Head of caudate nucleus (tissue), 42 donors: ENCODE measurements at regions not wholly inside any gene's neighbourhood (a gene's known extent, or its start where the extent isn't known, plus 50 kb on each side); places are given as distances from the start of the nearest gene placed in this dataset.
"Not testable (repeated sequence)": the region's sequence is repeated elsewhere in the genome, so short reads cannot be mapped to it uniquely, and the experiment has no call there.

Experiments
- DNase-seq, 42 donors: peaks; one replicate each; pipeline versions ENCODE4 v3.0.0 to v3.0.0-alpha.2; 2020 to 2021; ENCODE audit warnings: mixed read lengths in 7 of 42
- intact Hi-C: fragments of 100-400 bp; cut with DNase I; formaldehyde crosslinking; loops from one replicate; pipeline ENCODE4 v1.15.0; 2022

GRCh38 chr2:128410035-128410757 lies 91.5 kb upstream of the HS6ST1 start:
- intact Hi-C loops, result no loop called here
- peak in 6 of 42 donors; percentile 4 to 24 (median 10) for DNase-seq

DNA sequence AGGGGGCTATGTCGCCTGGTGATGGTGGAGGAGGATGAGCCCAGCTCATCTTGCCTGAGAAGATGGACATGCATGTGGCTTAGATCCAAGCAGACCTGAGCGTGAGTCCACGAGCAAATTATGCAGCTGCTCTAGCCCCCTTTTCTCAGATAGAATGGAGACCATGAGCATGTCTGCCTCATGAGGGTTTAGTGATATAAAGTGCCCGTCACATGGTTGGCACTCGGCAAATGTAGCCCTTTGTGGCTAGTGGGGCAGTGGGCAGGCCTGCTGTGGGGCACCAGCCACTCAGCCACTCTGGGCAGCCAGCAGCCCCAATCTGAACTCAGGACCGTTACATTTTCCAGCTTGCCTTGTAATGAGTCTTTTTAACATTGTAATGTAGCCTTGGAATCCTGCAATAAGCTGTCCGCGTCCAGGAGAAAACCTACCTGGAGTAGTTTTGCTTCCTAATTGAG lies 92.1 kb upstream of the HS6ST1 start:
- DNase-seq, result peak in 4 of 42 donors; percentile 1 to 15 (median 5)
- intact Hi-C loops, result no loop called here

DNA sequence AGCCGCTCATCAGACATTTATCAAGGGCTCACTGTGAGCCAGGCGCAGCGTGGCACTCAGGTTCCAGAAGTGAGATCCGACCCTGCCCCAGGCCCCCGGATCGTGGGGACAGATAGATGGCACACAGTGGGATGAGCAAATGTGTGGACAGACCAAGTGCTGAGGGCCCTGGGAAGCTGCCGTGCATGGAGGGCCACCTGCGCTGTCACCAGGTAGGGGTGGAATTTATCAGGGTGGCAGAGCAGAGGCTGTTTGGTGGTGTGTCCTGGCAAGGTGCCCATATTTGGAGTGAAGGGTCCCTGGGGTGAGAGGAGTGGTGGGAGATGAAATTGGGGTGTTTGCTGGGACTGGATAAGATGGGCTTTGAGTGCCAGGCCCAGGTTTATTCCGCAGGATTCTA lies 92.8 kb upstream of the HS6ST1 start:
- intact Hi-C loops, result no loop called here
- DNase-seq, result peak in 6 of 42 donors; percentile 5 to 38 (median 20)

- DNase-seq, result peak in 6 of 42 donors; percentile 1 to 37 (median 11)
- intact Hi-C loops, result no loop called here
These were observed 93.7 kb upstream of the HS6ST1 start for GRCh38 chr2:128412181-128412871.

DNA sequence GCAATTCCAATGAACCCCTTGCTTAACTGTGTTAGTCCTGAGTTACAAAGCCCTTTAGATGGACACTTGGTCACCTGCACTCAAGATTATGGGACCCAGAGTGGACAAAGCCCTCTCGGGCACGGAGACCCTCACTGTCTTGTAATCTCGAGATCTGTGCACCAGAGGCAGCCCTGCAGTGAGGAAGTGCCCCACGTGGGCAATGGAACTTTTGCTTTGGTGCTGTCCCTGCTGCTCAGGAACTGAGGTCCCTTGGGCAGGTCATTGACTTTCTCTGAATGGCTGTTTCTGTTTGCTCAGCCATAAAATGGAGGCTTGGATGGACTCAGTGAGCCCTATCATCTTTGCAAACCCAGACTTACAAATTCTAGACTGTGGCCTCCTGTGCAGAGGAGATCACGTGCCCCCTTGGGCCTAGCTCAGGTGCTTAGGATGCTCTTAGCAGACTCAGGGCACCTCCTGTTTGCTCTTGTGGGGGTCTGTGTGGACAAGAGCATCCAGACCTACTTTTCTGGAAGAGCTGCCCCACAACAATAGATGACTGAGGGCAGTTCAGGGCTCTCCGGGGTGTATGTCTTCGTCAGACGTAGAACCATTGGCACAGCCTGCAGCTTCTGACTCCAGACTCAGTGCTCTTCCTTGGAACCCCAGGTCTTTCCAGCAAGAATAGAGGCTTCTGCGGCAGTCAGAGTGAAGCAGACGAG lies 94.5 kb upstream of the HS6ST1 start:
- intact Hi-C loops, result no loop called here
- DNase-seq, result peak in 8 of 42 donors; percentile 2 to 27 (median 12)

GRCh38 chr2:128413718-128414341 lies 95.2 kb upstream of the HS6ST1 start:
- intact Hi-C loops, result no loop called here
- DNase-seq, result peak in 8 of 42 donors; percentile 2 to 25 (median 10)

GRCh38 chr2:128414351-128414750 lies 95.7 kb upstream of the HS6ST1 start:
- peak in 6 of 42 donors; percentile 3 to 31 (median 12) for DNase-seq
- intact Hi-C loops, result no loop called here

DNA sequence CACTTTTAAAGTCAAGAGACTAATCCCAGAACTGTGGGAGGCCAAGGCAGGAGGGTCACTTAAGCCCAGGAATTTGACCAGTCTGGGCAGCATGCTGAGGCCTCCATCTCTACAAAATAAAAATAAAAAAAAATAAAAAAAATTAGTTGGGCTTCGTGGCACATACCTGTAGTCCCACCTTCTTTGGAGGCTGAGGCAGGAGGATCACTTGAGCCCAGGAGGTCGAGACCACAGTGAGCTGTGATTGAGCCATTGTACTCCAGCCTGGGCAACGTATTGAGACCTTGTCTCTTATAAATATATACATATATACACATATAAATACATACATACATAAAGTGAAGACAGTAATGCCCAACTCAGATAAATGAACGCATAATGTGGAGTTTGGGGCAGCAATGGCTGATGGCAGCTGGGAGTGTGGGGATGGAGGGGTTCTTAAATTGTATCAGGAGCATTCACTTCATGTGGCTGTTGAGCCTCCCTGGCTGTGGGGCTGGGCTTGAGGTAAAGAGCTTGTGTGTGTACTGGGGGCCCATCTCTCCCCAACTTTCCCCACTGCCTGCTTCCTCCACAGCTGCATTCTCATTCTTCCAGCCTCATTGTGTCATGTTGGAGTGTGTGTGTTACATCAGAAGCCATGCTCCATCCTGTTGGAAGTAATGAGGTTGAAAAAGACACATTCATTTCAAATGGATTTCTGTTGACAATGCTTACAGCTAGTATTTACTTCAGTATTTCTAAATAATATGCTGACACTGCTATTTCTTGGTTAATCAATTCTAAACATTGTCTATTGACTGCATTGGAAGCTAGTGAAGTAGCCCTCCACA lies 96.5 kb upstream of the HS6ST1 start:
- intact Hi-C loops, result no loop called here
- DNase-seq, result peak in 8 of 42 donors; percentile 4 to 33 (median 11)

- intact Hi-C loops, result no loop called here
- DNase-seq, result no peak
These were observed 97.1 kb upstream of the HS6ST1 start for GRCh38 chr2:128415779-128416061.

DNA sequence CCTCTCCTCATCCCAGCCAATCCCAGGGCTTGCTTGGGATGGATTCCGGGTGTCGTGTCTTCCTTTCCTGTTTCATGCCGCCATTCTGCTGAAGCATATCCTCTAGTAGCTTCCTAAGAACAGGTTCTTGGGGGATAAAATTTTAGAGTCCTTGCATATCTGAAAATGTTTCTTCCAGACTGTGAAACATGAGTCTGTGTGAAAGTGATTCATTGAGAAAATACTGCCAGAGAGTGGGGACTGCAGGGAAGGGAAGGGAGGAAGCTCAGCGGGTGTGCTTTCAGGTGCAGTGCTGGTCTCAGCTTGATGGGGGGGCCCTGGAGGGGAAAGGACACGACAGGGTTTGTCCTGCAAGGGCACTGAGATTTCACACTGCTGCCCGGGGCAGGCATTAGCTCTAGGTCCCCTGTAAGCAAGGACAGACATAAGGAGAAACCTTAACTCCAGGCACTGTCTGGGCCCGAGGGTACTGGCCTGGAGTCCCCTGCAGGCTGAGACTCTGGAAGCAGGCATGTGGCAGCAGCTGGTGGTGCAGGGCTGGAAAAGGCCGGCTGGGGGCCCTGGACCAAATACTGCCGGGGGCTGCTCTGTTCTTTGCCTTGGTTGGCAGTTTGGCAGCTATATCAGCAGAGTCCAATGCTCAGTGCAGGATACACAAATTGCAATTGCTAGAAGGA lies 97.6 kb upstream of the HS6ST1 start:
- intact Hi-C loops, result no loop called here
- DNase-seq, result peak in 8 of 42 donors; percentile 2 to 38 (median 14)

GRCh38 chr2:128416806-128417205 lies 98.1 kb upstream of the HS6ST1 start:
- DNase-seq, result peak in 9 of 42 donors; percentile 1 to 34 (median 12)
- intact Hi-C loops, result no loop called here

DNA sequence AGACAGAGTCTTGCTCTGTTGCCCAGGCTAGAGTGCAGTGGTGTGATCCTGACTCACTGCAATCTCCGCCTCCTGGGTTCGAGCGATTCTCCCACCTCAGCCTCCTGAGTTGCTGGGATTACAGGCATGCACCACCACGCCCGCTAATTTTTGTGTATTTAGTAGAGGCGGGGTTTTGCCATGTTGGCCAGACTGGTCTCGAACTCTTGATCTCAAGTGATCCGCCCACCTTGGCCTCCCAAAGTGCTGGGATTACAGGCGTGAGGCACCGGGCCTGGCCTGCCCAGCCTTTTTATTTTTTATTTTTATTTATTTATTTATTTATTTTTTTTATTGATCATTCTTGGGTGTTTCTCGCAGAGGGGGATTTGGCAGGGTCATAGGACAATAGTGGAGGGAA lies 98.6 kb upstream of the HS6ST1 start:
- intact Hi-C loops, result not testable (repeated sequence)
- DNase-seq, result peak in 9 of 42 donors; percentile 0 to 22 (median 10)

DNA sequence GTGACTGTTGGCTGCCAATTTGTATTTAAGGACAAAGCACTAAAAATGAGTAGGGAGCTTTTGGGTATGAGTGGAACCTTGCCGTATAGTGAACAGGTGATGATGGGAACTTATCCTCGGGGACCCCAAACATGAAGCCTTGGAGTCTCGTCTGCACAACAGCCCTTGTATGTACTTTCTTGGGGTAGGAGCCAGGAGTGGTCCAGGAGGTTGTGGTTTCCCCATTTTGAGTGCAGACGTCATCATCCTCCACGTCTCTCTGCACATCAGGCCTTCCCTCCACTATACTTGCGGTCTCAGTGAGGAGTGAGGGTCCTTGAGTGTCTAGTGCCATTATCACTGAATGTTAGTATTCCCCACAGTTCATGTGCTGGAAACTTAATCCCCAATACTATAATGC lies 101.5 kb upstream of the HS6ST1 start:
- peak in 5 of 42 donors; percentile 7 to 20 (median 9) for DNase-seq

GRCh38 chr2:128420776-128421175 lies 102.1 kb upstream of the HS6ST1 start:
- DNase-seq, result peak in 5 of 42 donors; percentile 2 to 22 (median 8)
- intact Hi-C loops, result no loop called here

More for the DNA sequence above, 101.5 kb upstream of the HS6ST1 start:
- intact Hi-C loops, result no loop called here

GRCh38 chr2:128421286-128421685 lies 102.6 kb upstream of the HS6ST1 start:
- intact Hi-C loops, result no loop called here
- DNase-seq, result peak in 6 of 42 donors; percentile 1 to 22 (median 4)

DNA sequence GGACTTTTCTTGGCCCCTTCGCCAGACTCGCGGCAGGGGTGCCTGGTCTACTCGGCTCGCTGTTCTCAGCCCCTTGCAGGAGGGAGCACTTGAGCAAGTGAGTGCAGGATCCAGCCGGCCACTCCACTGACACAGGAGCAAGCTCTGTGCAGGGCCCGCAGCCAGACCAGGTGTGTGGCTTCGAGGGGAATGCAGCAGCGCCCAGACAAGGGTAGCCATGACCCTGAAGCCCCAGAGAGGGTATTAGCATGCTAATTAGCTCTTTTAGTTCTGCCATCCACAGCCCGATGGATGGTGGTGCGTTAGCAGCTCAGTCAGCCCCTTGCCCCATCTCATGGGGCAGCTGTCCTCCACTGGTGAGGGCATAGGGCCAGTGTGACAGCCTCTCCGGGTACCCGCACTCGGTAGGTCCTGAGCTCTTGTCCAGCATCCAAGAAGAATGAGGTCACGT lies 103.2 kb upstream of the HS6ST1 start:
- DNase-seq, result peak in 9 of 42 donors; percentile 1 to 33 (median 8)
- intact Hi-C loops, result no loop called here

DNA sequence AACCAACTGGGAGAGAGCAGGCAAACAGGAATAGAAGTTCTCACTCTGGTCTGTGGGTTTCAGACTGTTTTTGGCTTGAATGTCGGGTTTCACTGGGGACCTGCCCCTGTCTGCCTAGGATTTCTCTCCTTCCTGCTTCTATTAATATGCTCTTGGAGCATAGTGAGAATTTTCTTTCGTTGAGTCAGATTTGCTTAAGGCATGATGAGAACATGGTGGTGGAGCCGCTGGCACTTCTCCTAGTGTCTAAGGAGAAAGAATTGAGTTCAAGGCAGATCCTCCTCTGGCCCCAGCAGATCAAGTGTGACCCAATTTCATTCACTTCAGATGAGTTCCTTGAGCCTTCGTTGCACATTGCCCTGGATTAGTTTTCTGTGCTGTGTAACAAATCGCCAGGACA lies 103.9 kb upstream of the HS6ST1 start:
- intact Hi-C loops, result no loop called here
- peak in 6 of 42 donors; percentile 1 to 22 (median 2) for DNase-seq

GRCh38 chr2:128423788-128424165 lies 105.1 kb upstream of the HS6ST1 start:
- intact Hi-C loops, result no loop called here
- peak in 5 of 42 donors; percentile 1 to 23 (median 10) for DNase-seq
